RKO (cell line): ENCODE measurements at regions not wholly inside any gene's neighbourhood (a gene's known extent, or its start where the extent isn't known, plus 50 kb on each side); places are given as distances from the start of the nearest gene placed in this dataset.
A peak's percentile ranks its signal among the peaks of the same experiment; 100 is the strongest.
"Not testable (repeated sequence)": the region's sequence is repeated elsewhere in the genome, so short reads cannot be mapped to it uniquely, and the experiment has no call there.

Experiments used
- DNase-seq: peaks from one replicate; pipeline ENCODE4 v3.0.0-alpha.2; 2016; ENCODE audit warnings: low spot score

GRCh38 chr5:40137223-40137622 lies 542.5 kb upstream of the PTGER4 start:
- no peak for DNase-seq

- DNase-seq: no peak
Measured at GRCh38 chr5:40134883-40135520, 544.7 kb upstream of the PTGER4 start.

- peak; percentile 20 for DNase-seq
Measured at GRCh38 chr5:40124367-40124766, 555.3 kb upstream of the PTGER4 start.

GRCh38 chr5:40121236-40121635 lies 558.5 kb upstream of the PTGER4 start:
- no peak for DNase-seq

- DNase-seq: no peak
Measured at GRCh38 chr5:40112875-40113274, 566.8 kb upstream of the PTGER4 start.

- not testable (repeated sequence) for DNase-seq
Measured at GRCh38 chr5:40111036-40111435, 568.7 kb upstream of the PTGER4 start.

- DNase-seq: not testable (repeated sequence)
Measured at GRCh38 chr5:40108764-40109390, 570.8 kb upstream of the PTGER4 start.

- DNase-seq: not testable (repeated sequence)
Measured at GRCh38 chr5:40107786-40108185, 571.9 kb upstream of the PTGER4 start.

- DNase-seq: no peak
Measured at GRCh38 chr5:40106847-40107246, 572.9 kb upstream of the PTGER4 start.

GRCh38 chr5:40098313-40098712 lies 581.4 kb upstream of the PTGER4 start:
- DNase-seq: no peak

- DNase-seq: no peak
Measured at GRCh38 chr5:40093550-40093949, 586.2 kb upstream of the PTGER4 start.

- DNase-seq: peak; percentile 32
Measured at GRCh38 chr5:40089269-40089668, 590.4 kb upstream of the PTGER4 start.

GRCh38 chr5:40084614-40085013 lies 595.1 kb upstream of the PTGER4 start:
- no peak for DNase-seq

- no peak for DNase-seq
Measured at GRCh38 chr5:40082313-40082712, 597.4 kb upstream of the PTGER4 start.

- no peak for DNase-seq
Measured at GRCh38 chr5:40080191-40080590, 599.5 kb upstream of the PTGER4 start.

GRCh38 chr5:40078898-40079575 lies 600.7 kb upstream of the PTGER4 start:
- DNase-seq: no peak

- no peak for DNase-seq
Measured at GRCh38 chr5:40074826-40075225, 604.9 kb upstream of the PTGER4 start.

GRCh38 chr5:40073927-40074326 lies 605.8 kb upstream of the PTGER4 start:
- no peak for DNase-seq

- no peak for DNase-seq
Measured at GRCh38 chr5:40071870-40072269, 607.8 kb upstream of the PTGER4 start.

- no peak for DNase-seq
Measured at GRCh38 chr5:40066616-40067015, 613.1 kb upstream of the PTGER4 start.

- no peak for DNase-seq
Measured at GRCh38 chr5:40052808-40053207, 626.9 kb upstream of the PTGER4 start.

GRCh38 chr5:40046792-40047191 lies 622.0 kb upstream of the DAB2 start:
- peak; percentile 28 for DNase-seq

GRCh38 chr5:40045429-40045828 lies 620.6 kb upstream of the DAB2 start:
- no peak for DNase-seq
